ENCODE measurements at regions not wholly inside any gene's neighbourhood (a gene's known extent, or its start where the extent isn't known, plus 50 kb on each side); places are given as distances from the start of the nearest gene placed in this dataset.

GRCh38 chr4:18953613-18954012, 932.1 kb upstream of the LCORL start:
- DNase-seq (ENCODE audit: low read depth): no peak

GRCh38 chr4:18945464-18945863, 923.9 kb upstream of the LCORL start:
- DNase-seq (ENCODE audit: low read depth): no peak

GRCh38 chr4:18942874-18943273, 921.3 kb upstream of the LCORL start:
- no peak for DNase-seq (ENCODE audit: low read depth)

GRCh38 chr4:18938343-18939099, 917.0 kb upstream of the LCORL start:
- DNase-seq (ENCODE audit: low read depth): no peak

- no peak for DNase-seq (ENCODE audit: low read depth)
These were observed 916.2 kb upstream of the LCORL start for GRCh38 chr4:18937746-18938145.

- no peak for DNase-seq (ENCODE audit: low read depth)
These were observed 915.5 kb upstream of the LCORL start for GRCh38 chr4:18937080-18937479.

GRCh38 chr4:18935659-18936345, 914.2 kb upstream of the LCORL start:
- DNase-seq (ENCODE audit: low read depth): no peak

GRCh38 chr4:18934197-18934596, 912.6 kb upstream of the LCORL start:
- no peak for DNase-seq (ENCODE audit: low read depth)

GRCh38 chr4:18932730-18933339, 911.3 kb upstream of the LCORL start:
- no peak for DNase-seq (ENCODE audit: low read depth)

- no peak for DNase-seq (ENCODE audit: low read depth)
These were observed 910.3 kb upstream of the LCORL start for GRCh38 chr4:18931643-18932377.

GRCh38 chr4:18930487-18930886, 908.9 kb upstream of the LCORL start:
- no peak for DNase-seq (ENCODE audit: low read depth)

GRCh38 chr4:18923496-18924161, 902.1 kb upstream of the LCORL start:
- no peak for DNase-seq (ENCODE audit: low read depth)

- DNase-seq (ENCODE audit: low read depth): no peak
These were observed 896.1 kb upstream of the LCORL start for GRCh38 chr4:18917689-18918088.

GRCh38 chr4:18914182-18914581, 892.6 kb upstream of the LCORL start:
- no peak for DNase-seq (ENCODE audit: low read depth)

- DNase-seq (ENCODE audit: low read depth): no peak
These were observed 873.4 kb upstream of the LCORL start for GRCh38 chr4:18894928-18895327.

- no peak for DNase-seq (ENCODE audit: low read depth)
These were observed 860.9 kb upstream of the LCORL start for GRCh38 chr4:18882468-18882867.

GRCh38 chr4:18881556-18881955, 860.0 kb upstream of the LCORL start:
- DNase-seq (ENCODE audit: low read depth): no peak

GRCh38 chr4:18880871-18881270, 859.3 kb upstream of the LCORL start:
- no peak for DNase-seq (ENCODE audit: low read depth)

- no peak for DNase-seq (ENCODE audit: low read depth)
These were observed 857.0 kb upstream of the LCORL start for GRCh38 chr4:18878561-18878960.

GRCh38 chr4:18869166-18869565, 847.6 kb upstream of the LCORL start:
- no peak for DNase-seq (ENCODE audit: low read depth)

GRCh38 chr4:18860836-18861530, 839.4 kb upstream of the LCORL start:
- no peak for DNase-seq (ENCODE audit: low read depth)
